ENCODE measurements at regions not wholly inside any gene's neighbourhood (a gene's known extent, or its start where the extent isn't known, plus 50 kb on each side); places are given as distances from the start of the nearest gene placed in this dataset.

DNA sequence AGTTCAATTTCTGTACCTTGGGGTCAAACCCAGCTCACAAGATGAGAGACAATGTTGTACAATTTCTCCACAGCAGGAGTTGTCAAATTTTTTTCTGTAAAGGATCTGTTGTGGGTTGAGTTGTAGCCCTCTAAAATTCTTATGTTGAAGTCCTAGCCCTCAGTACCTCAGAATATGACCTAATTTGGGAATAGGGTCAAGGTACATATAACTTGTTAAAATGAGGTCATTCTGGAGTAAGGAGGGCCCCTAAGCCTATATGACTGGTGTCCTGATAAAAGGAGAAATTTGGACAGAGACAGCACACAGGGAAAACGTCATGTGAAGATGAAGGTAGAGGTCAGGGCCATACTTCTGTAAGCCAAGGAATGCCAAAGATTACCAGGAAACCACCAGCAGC lies 264.9 kb downstream of the TTC8 start:
- DNase-seq (ENCODE audit: low read depth in 1 of 2, low spot score in 1 of 2), result no peak
- no peaks in the 10 kb centered on the region for H3K36me3 ChIP-seq
- H3K4me3 ChIP-seq, result no peak overlapping the region
- H3K9me3 ChIP-seq (ENCODE audit: low read depth), result no peaks in the 10 kb centered on the region
- no peak overlapping the region for H3K27ac ChIP-seq
- H3K27me3 ChIP-seq, result no peaks in the 10 kb centered on the region
- no peaks in the 10 kb centered on the region for H3K4me1 ChIP-seq (ENCODE audit: low read depth)
- TF ChIP-seq CTCF (IDR thresholded peaks at IDR 0.05; ENCODE audit: low read depth, low read length), result no peak

- DNase-seq (ENCODE audit: low read depth in 1 of 2, low spot score in 1 of 2), result no peak
- H3K27me3 ChIP-seq, result no peaks in the 10 kb centered on the region
- no peak overlapping the region for H3K4me3 ChIP-seq
- H3K4me1 ChIP-seq (ENCODE audit: low read depth), result no peaks in the 10 kb centered on the region
- TF ChIP-seq CTCF (IDR thresholded peaks at IDR 0.05; ENCODE audit: low read depth, low read length), result no peak
- no peaks in the 10 kb centered on the region for H3K36me3 ChIP-seq
- H3K27ac ChIP-seq, result no peak overlapping the region
- H3K9me3 ChIP-seq (ENCODE audit: low read depth), result no peaks in the 10 kb centered on the region
Observed at GRCh38 chr14:89091781-89092180, 267.3 kb downstream of the TTC8 start.

- no peak for DNase-seq (ENCODE audit: low read depth in 1 of 2, low spot score in 1 of 2)
- H3K36me3 ChIP-seq, result no peaks in the 10 kb centered on the region
- H3K4me1 ChIP-seq (ENCODE audit: low read depth), result no peaks in the 10 kb centered on the region
- no peaks in the 10 kb centered on the region for H3K27me3 ChIP-seq
- H3K27ac ChIP-seq, result no peak overlapping the region
- H3K9me3 ChIP-seq (ENCODE audit: low read depth), result no peaks in the 10 kb centered on the region
- TF ChIP-seq CTCF (IDR thresholded peaks at IDR 0.05; ENCODE audit: low read depth, low read length), result no peak
- no peak overlapping the region for H3K4me3 ChIP-seq
Observed at GRCh38 chr14:89093083-89093730, 268.8 kb downstream of the TTC8 start.

- no peak for TF ChIP-seq CTCF (IDR thresholded peaks at IDR 0.05; ENCODE audit: low read depth, low read length)
- Histone ChIP-seq H3K36me3 (no peaks in the 10 kb centered on the region), H3K9me3 (ENCODE audit: low read depth) (no peaks in the 10 kb centered on the region), H3K4me3 (no peak overlapping the region), H3K27me3 (no peaks in the 10 kb centered on the region), H3K27ac (no peak overlapping the region), H3K4me1 (ENCODE audit: low read depth) (no peaks in the 10 kb centered on the region)
- no peak for DNase-seq (ENCODE audit: low read depth in 1 of 2, low spot score in 1 of 2)
Observed at GRCh38 chr14:89095036-89095435, 270.6 kb downstream of the TTC8 start.

- no peaks in the 10 kb centered on the region for H3K9me3 ChIP-seq (ENCODE audit: low read depth)
- no peak for DNase-seq (ENCODE audit: low read depth in 1 of 2, low spot score in 1 of 2)
- no peaks in the 10 kb centered on the region for H3K27me3 ChIP-seq
- H3K4me3 ChIP-seq, result no peak overlapping the region
- no peaks in the 10 kb centered on the region for H3K36me3 ChIP-seq
- H3K27ac ChIP-seq, result no peak overlapping the region
- no peak for TF ChIP-seq CTCF (IDR thresholded peaks at IDR 0.05; ENCODE audit: low read depth, low read length)
- H3K4me1 ChIP-seq (ENCODE audit: low read depth), result no peaks in the 10 kb centered on the region
Observed at GRCh38 chr14:89096946-89097345, 272.5 kb downstream of the TTC8 start.
